SJCRH30 (cell line): ENCODE measurements at regions not wholly inside any gene's neighbourhood (a gene's known extent, or its start where the extent isn't known, plus 50 kb on each side); places are given as distances from the start of the nearest gene placed in this dataset.

Source experiments
- DNase-seq, 2 experiments: peaks; one replicate each; pipeline ENCODE4 v3.0.0-alpha.2; 2015 to 2020
- H3K27ac ChIP-seq: fragments of 250-450 bp; sonication (Bioruptor Pico); 2 replicates; pipeline ENCODE4 v1.5.1; 2020; ENCODE audit warnings: mild to moderate bottlenecking, moderate library complexity
- H3K27me3 ChIP-seq: fragments of 250-450 bp; sonication (Bioruptor Pico); 2 replicates; pipeline ENCODE4 v1.5.1; 2020; ENCODE audit warnings: mild to moderate bottlenecking, moderate library complexity
- H3K36me3 ChIP-seq: fragments of 250-450 bp; sonication (Bioruptor Pico); 2 replicates; pipeline ENCODE4 v1.5.1; 2020; ENCODE audit warnings: mild to moderate bottlenecking, moderate library complexity
- H3K4me1 ChIP-seq: fragments of 250-450 bp; sonication (Bioruptor Pico); 2 replicates; pipeline ENCODE4 v1.5.1; 2020; ENCODE audit warnings: mild to moderate bottlenecking, moderate library complexity
- H3K4me3 ChIP-seq: fragments of 250-450 bp; sonication (Bioruptor Pico); 2 replicates; pipeline ENCODE4 v1.5.1; 2020; ENCODE audit warnings: mild to moderate bottlenecking, moderate library complexity
- H3K9me3 ChIP-seq: fragments of 250-450 bp; sonication (Bioruptor Pico); replicated peaks from 2 replicates; pipeline ENCODE4 v1.5.1; 2020; ENCODE audit warnings: mild to moderate bottlenecking, moderate library complexity

GRCh38 chr5:144102979-144103378 lies 67.5 kb downstream of the YIPF5 start:
- no peak for DNase-seq
- H3K9me3 ChIP-seq, result no peaks in the 10 kb centered on the region
- no peaks in the 10 kb centered on the region for H3K27me3 ChIP-seq
- no peak overlapping the region for H3K27ac ChIP-seq
- no peaks in the 10 kb centered on the region for H3K36me3 ChIP-seq
- H3K4me3 ChIP-seq, result no peak overlapping the region
- H3K4me1 ChIP-seq, result no peaks in the 10 kb centered on the region

- Histone ChIP-seq H3K9me3 (no peaks in the 10 kb centered on the region), H3K27ac (no peak overlapping the region), H3K4me1 (no peaks in the 10 kb centered on the region), H3K27me3 (no peaks in the 10 kb centered on the region), H3K4me3 (no peak overlapping the region), H3K36me3 (no peaks in the 10 kb centered on the region)
- no peak for DNase-seq
Measured at GRCh38 chr5:144103611-144104485, 66.6 kb downstream of the YIPF5 start.

- Histone ChIP-seq H3K36me3 (no peaks in the 10 kb centered on the region), H3K27me3 (no peaks in the 10 kb centered on the region), H3K4me1 (no peaks in the 10 kb centered on the region), H3K4me3 (no peak overlapping the region), H3K27ac (no peak overlapping the region), H3K9me3 (no peaks in the 10 kb centered on the region; the same call in 1 of the 2 replicates)
- no peak for DNase-seq
Measured at GRCh38 chr5:144105371-144105770, 65.1 kb downstream of the YIPF5 start.

DNA sequence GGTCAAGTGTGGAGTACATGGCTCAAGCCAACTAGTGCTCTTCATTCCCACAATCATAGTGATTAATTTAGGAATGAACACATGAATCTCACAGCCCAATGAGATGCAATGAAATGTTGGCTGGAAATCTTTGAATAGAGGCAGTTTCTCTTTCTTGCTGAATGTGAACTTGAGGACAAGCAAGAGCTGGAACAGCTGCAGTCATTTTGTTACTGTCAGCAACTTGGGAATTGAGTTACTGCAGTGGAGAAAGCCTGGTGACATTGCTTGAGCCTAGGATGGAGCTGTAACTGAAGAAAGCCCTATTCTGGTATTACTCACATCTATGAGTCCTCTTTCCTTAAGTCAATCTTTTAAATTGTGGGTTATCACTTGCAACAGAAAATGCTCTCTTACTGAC lies 62.3 kb downstream of the YIPF5 start:
- Histone ChIP-seq H3K27ac (no peak overlapping the region), H3K27me3 (no peaks in the 10 kb centered on the region; the same call in 1 of the 2 replicates), H3K9me3 (no peaks in the 10 kb centered on the region; the same call in 1 of the 2 replicates), H3K36me3 (no peaks in the 10 kb centered on the region), H3K4me1 (no peaks in the 10 kb centered on the region), H3K4me3 (no peak overlapping the region)
- no peak for DNase-seq
